ENCODE measurements at regions not wholly inside any gene's neighbourhood (a gene's known extent, or its start where the extent isn't known, plus 50 kb on each side); places are given as distances from the start of the nearest gene placed in this dataset.

- H3K27ac ChIP-seq = peak overlapping the region in 1 of 2 donors; percentile 39
- DNase-seq (ENCODE audit: low spot score) = no peak
- TF ChIP-seq CTCF (IDR thresholded peaks at IDR 0.05) = peak; percentile 89
- H3K4me3 ChIP-seq = peak overlapping the region; percentile 73
These were observed 73.0 kb downstream of the TEX51 start for GRCh38 chr2:126971481-126972278.

GRCh38 chr2:126972279-126972626, 73.6 kb downstream of the TEX51 start:
- H3K4me3 ChIP-seq = peak overlapping the region; percentile 73
- DNase-seq (ENCODE audit: low spot score) = no peak
- H3K27ac ChIP-seq = no peak overlapping the region
- peak; percentile 3 for TF ChIP-seq CTCF (IDR thresholded peaks at IDR 0.05)

GRCh38 chr2:126973745-126974144, 75.1 kb downstream of the TEX51 start:
- Histone ChIP-seq H3K4me3 (no peak overlapping the region), H3K27ac (no peak overlapping the region)
- TF ChIP-seq CTCF (IDR thresholded peaks at IDR 0.05) = no peak
- no peak for DNase-seq (ENCODE audit: low spot score)

GRCh38 chr2:126975671-126976655, 77.3 kb downstream of the TEX51 start:
- DNase-seq (ENCODE audit: low spot score) = no peak
- H3K27ac ChIP-seq = no peak overlapping the region
- TF ChIP-seq CTCF (IDR thresholded peaks at IDR 0.05) = no peak
- H3K4me3 ChIP-seq = no peak overlapping the region

- TF ChIP-seq CTCF (IDR thresholded peaks at IDR 0.05) = no peak
- H3K4me3 ChIP-seq = no peak overlapping the region
- H3K27ac ChIP-seq = no peak overlapping the region
- no peak for DNase-seq (ENCODE audit: low spot score)
These were observed 78.1 kb downstream of the TEX51 start for GRCh38 chr2:126976721-126977328.

- H3K4me3 ChIP-seq = no peak overlapping the region
- no peak for TF ChIP-seq CTCF (IDR thresholded peaks at IDR 0.05)
- DNase-seq (ENCODE audit: low spot score) = no peak
- H3K27ac ChIP-seq = no peak overlapping the region
These were observed 79.6 kb downstream of the TEX51 start for GRCh38 chr2:126978333-126978732.

Measured in coronary artery (tissue), 2 donors.